Thyroid gland (tissue), 4 donors: ENCODE measurements at regions not wholly inside any gene's neighbourhood (a gene's known extent, or its start where the extent isn't known, plus 50 kb on each side); places are given as distances from the start of the nearest gene placed in this dataset.

ENCODE experiments used
- POLR2A ChIP-seq, 2 donors: fragments of 450-650 bp; IDR thresholded peaks; one replicate each; pipeline ENCODE4 v1.6.1; 2017; ENCODE audit warnings: antibody characterized with exemption in 2 of 2, mild to moderate bottlenecking in 2 of 2, moderate library complexity in 1 of 2
- TF ChIP-seq, protein P1 (sequence below), 6 experiments: fragments of 200-600 bp in 3 of 6; fragments of 450-650 bp in 3 of 6; sonication (generic) in 3 of 6; IDR thresholded peaks; one replicate each; pipeline ENCODE4 v1.5.1; 2016 to 2019; ENCODE audit warnings: antibody characterized with exemption in 6 of 6, mild to moderate bottlenecking in 2 of 6, inconsistent platforms in 1 of 6, moderate library complexity in 1 of 6

DNA sequence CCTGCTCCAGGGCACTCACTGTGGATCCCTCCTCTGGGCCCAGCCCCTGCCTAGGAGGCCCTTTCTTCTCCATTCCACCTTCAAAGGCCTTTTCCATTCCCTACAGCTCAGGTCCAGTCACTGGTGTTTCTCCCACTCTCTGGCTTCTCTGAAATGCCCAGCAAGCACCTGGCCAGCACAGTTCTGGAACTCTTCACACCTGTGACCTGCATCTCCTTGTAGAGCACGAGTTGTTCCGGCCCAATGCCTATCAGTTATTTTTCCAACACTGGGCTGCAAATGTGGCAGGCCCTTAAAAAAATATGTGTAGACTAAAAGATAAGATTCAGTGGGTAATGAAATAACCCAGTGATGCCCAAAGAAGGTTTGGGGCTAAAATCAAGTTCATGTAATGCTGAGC lies 87.1 kb downstream of the PRLHR start:
- TF ChIP-seq, protein P1, sequence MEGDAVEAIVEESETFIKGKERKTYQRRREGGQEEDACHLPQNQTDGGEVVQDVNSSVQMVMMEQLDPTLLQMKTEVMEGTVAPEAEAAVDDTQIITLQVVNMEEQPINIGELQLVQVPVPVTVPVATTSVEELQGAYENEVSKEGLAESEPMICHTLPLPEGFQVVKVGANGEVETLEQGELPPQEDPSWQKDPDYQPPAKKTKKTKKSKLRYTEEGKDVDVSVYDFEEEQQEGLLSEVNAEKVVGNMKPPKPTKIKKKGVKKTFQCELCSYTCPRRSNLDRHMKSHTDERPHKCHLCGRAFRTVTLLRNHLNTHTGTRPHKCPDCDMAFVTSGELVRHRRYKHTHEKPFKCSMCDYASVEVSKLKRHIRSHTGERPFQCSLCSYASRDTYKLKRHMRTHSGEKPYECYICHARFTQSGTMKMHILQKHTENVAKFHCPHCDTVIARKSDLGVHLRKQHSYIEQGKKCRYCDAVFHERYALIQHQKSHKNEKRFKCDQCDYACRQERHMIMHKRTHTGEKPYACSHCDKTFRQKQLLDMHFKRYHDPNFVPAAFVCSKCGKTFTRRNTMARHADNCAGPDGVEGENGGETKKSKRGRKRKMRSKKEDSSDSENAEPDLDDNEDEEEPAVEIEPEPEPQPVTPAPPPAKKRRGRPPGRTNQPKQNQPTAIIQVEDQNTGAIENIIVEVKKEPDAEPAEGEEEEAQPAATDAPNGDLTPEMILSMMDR (IDR thresholded peaks at IDR 0.05): no peak
- TF ChIP-seq POLR2A (IDR thresholded peaks at IDR 0.05): no peak
